Skin of body (tissue), 1 donor: ENCODE measurements at regions not wholly inside any gene's neighbourhood (a gene's known extent, or its start where the extent isn't known, plus 50 kb on each side); places are given as distances from the start of the nearest gene placed in this dataset.
A peak's percentile ranks its signal among the peaks of the same experiment; 100 is the strongest.
"Not testable (repeated sequence)": the region's sequence is repeated elsewhere in the genome, so short reads cannot be mapped to it uniquely, and the experiment has no call there.

Experiments
- DNase-seq: peaks from one replicate; lab custom pipeline; 2025; lab: John Stamatoyannopoulos, UW

GRCh38 chr7:13189668-13190067 lies 502.2 kb downstream of the ARL4A start:
- DNase-seq: peak; percentile 61

DNA sequence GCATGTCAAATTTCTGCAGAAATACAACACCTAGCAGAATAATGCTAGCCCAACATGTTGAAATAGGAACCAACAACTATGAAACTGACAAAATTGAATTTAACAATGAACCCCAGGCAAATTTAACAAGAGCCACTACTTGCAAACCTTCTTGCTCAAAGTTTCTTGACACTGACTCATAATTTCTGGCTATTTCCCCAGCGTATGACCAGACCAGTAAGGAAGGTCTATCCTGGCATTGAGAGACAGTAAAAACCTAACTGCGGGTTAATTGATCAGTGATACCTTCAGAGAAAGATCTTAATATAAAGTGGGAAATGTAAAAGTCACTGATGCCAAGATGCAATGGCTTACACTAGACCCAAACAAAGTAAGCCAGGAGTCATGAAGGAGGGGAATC lies 510.1 kb downstream of the ARL4A start:
- DNase-seq: no peak

DNA sequence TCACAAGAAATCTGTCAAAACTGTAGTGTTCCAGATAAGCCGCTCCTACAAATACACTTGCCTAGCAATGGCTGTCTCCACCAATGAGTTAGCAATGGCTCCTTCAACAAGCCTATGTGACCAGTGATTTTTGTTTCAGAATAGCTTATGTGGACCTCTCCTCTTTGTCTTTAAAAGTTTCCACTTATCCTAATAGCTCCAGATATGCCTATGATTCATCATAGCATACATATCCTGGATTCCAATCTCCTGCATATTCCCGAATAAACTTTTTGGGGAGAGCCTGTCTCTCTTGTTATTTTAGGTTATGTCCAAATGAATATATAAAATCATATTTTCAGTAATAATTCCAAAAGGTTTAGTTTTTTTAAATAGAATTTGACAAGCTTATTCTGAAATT lies 510.6 kb downstream of the ARL4A start:
- no peak for DNase-seq

DNA sequence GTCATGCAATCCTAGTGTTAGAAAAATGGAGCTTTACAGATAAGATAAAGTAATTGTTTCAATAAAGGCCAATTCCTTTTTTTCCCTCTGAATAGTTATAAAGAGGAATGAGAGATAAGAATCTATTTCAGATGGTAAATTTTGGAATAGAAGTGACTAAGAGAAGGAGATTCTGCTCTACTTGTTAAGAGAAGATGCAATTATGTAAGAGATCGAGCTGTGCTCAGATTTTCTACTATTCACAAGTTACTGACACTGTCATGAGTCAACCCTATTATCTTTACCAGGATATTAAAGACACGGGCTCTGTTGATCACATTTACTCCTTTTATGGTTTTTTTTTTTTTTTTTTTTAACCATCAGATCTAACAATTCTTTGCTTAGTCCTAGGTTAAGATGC lies 511.3 kb downstream of the ARL4A start:
- DNase-seq: no peak

GRCh38 chr7:13201628-13202027 lies 514.2 kb downstream of the ARL4A start:
- DNase-seq: no peak

DNA sequence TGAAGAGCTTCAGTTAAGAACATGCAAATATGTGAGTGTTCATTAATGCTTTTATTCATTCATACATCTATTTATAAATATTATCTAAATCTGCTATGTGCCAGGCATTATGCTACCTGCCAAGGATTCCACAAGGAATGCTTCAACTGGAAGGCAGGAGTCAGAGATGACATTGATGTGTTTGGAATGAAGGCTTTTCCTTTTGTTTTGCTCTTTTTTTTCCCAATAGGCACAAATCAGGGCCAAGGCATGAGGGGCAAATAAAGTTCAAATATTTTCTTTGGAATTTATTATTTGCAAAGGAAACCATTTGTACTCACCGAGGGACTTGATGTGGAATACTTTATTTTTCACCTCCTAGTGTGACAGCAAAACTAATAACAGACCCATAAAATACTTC lies 530.3 kb downstream of the ARL4A start:
- peak; percentile 6 for DNase-seq

DNA sequence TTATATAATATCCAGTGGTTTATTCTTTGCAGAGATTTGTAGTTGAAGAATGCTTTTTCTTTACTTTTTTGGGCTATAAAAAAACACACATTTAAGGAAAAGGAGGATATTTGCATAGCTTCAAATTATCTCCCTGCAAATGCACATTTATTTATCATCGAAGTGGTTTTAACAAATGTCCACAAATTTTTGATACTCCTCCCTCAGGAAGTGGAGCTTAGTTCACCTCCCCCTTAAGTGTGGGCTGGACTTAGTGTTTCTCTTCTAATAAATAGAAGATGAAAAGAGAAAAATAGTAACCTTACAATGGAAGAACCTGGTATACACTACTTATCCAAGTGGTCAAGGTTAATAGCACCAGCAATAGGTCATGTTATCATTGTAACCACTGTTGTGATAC lies 537.6 kb downstream of the ARL4A start:
- no peak for DNase-seq

DNA sequence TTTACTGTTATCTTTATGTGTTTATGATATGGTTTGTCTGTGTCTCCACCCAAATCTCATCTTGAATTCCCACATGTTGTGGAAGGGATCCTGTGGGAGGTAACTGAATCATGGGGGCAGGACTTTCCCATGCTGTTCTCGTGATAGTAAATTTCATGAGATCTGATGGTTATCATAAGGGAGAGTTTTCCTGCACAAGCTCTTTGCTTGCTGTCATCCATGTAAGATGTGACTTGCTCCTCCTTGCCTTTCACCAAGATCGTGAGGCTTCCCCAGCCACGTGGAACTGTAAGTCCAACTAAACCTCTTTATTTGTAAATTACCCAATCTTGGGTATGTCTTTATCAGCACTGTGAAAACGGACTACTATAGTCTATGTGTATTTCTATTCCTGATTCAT lies 539.0 kb downstream of the ARL4A start:
- no peak for DNase-seq

- no peak for DNase-seq
These were observed 543.8 kb downstream of the ARL4A start for GRCh38 chr7:13231216-13231615.

DNA sequence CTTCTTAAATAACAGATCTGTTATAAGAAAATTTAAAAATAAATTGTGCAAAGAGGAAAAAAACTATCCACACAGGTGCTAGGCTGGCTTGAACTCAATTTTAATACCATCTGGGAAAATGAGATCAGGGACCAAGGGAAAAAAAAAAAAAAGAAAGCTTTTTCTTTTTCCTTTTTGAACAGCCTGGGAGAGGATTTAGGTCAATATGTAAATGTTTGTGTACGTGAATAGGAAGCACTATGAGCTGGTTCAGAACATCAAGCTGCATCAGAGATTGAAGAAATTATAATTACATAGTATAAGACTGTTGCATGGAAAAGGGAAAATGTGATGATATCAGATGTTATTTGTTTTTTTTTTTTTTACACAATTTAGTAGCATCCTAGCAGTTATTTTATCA lies 548.0 kb downstream of the ARL4A start:
- DNase-seq: no peak

DNA sequence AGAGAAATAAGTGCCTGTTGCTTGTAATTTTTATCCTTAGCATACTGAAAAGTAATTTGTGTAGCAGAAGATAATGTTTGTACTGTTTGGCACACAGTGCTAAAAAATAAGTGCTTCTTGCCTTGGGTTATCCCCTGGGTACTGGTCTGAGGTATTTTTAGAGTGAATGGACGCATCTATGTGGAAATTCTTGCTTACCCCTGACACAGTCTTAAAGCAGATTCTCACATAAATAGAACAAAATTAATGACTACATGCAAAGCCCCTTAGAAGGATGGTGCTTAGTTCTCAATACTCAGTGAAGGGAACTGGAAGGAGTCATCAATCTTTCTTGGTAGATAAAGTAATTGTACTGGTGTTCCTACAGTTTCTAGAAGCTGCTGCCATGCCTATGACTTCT lies 548.6 kb downstream of the ARL4A start:
- DNase-seq: no peak

- no peak for DNase-seq
These were observed 552.9 kb downstream of the ARL4A start for GRCh38 chr7:13240349-13240748.

DNA sequence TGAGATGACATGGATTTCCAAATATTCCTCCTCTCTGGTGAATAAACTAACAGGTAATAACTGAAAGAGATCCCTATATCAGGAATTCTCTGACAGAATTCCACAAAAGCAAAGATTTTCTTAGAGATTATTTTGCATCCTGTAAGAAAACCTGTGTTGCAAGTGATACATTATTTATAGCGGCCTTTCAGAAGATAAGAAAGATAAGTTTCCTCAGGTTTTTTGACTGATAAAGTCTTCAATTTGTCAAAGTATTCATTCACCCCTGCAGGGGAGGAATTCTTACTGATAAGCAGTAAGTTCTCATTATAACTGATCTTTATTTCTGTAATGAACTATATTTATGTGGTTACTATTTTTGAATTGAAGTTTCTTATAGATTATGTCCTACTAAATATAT lies 554.0 kb downstream of the ARL4A start:
- no peak for DNase-seq

DNA sequence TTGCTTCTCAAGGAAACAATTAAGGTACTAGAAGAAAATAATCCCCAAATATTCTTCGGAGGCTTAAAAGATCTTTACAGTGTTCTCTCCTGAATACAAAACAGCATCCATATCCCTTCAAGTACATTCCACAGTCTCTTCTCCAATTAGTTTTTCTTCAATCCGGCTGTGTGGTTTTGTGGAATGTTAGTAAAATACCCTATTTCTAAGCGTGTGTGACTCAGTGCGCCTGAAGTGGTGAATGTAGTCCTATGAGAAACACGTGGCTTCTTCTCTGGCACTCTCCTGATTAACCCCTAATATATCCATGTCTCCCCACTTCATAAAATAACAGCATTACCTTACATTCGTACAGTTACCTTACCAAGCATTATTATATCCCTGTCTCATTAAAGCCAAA lies 570.2 kb downstream of the ARL4A start:
- no peak for DNase-seq

- DNase-seq: no peak
These were observed 571.0 kb downstream of the ARL4A start for GRCh38 chr7:13258386-13258785.

- no peak for DNase-seq
These were observed 572.5 kb downstream of the ARL4A start for GRCh38 chr7:13259930-13260329.

- DNase-seq: peak; percentile 2
These were observed 575.6 kb downstream of the ARL4A start for GRCh38 chr7:13262929-13263530.

- DNase-seq: no peak
These were observed 577.8 kb downstream of the ARL4A start for GRCh38 chr7:13265271-13265670.

DNA sequence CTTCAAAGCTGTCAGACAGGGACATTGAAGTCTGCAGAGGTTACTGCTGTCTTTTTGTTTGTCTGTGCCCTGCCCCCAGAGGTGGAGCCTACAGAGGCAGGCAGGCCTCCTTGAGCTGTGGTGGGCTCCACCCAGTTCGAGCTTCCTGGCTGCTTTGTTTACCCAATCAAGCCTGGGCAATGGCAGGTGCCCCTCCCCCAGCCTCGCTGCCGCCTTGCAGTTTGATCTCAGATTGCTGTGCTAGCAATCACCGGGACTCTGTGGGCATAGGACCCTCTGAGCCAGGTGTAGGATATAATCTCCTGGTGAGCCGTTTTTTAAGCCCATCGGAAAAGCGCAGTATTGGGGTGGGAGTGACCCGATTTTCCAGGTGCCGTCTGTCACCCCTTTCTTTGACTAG lies 586.8 kb downstream of the ARL4A start:
- not testable (repeated sequence) for DNase-seq

GRCh38 chr7:13276977-13277376 lies 589.5 kb downstream of the ARL4A start:
- DNase-seq: no peak

DNA sequence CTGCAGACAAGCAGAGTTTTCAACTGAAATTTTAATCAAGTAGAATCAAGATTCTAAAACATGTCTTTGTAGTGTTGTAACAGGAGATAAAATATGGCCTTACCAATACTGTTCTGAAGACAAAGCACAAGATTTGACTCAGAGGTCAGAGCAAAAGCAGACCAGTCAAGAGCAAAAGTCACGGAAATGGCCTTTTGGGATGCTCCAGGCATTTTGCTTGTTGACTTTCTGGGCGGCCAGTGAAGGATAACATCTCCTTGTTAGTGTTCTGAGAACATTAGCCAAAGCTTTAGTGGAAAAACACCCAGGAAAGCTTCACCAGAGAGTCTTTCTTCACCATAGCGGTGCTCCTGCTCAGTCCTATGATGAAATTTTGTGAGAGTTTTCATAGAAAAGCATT lies 590.6 kb downstream of the ARL4A start:
- no peak for DNase-seq

GRCh38 chr7:13279854-13280435 lies 592.5 kb downstream of the ARL4A start:
- DNase-seq: no peak

DNA sequence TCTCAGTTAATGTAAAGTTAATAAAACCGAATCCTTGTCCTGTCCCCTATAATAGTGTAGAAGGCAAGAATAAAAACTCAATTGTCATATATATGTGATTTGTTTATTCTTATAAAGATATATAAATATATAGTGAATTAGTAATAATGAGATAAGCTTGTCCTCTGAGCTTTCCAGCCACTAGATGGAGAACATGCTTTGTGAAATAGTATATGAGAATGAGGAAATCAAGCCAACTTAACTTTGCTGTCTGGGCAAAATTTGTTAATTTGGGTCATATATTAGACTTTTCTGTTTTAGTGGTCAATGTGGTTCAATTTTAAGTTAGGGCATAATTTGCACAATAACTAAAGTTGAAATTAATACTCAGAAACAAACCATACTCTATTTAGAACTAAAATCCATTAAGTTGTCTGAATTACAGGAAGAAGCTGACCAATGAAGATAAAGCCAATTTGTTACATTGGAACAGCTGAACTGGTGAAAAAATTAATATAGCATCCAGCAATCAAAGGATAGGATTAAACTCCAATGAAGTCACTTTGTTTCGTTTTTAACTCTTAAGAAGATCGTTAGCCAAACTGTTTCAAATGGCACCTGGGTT lies 595.0 kb downstream of the ARL4A start:
- no peak for DNase-seq
